T-helper 2 cell (primary cell): ENCODE measurements at regions not wholly inside any gene's neighbourhood (a gene's known extent, or its start where the extent isn't known, plus 50 kb on each side); places are given as distances from the start of the nearest gene placed in this dataset.
"Not testable (repeated sequence)": the region's sequence is repeated elsewhere in the genome, so short reads cannot be mapped to it uniquely, and the experiment has no call there.

Source experiments
- DNase-seq, 5 experiments: peaks; one replicate each; pipeline versions ENCODE4 v3.0.0 to v3.0.0-alpha.2; 2012 to 2022

- DNase-seq, result peak in 1 of 5 experiments; percentile 44
Observed at GRCh38 chr10:33101392-33101787, 143.4 kb upstream of the ITGB1 start.

GRCh38 chr10:33100781-33101391 lies 142.9 kb upstream of the ITGB1 start:
- DNase-seq, result no peak

- no peak for DNase-seq
Observed at GRCh38 chr10:33099748-33100147, 141.7 kb upstream of the ITGB1 start.

- DNase-seq, result peak in 1 of 5 experiments; percentile 42
Observed at GRCh38 chr10:33098951-33099663, 141.1 kb upstream of the ITGB1 start.

- DNase-seq, result no peak
Observed at GRCh38 chr10:33095867-33096815, 138.1 kb upstream of the ITGB1 start.

- no peak for DNase-seq
Observed at GRCh38 chr10:33094263-33095051, 136.4 kb upstream of the ITGB1 start.

GRCh38 chr10:33093362-33093761 lies 135.3 kb upstream of the ITGB1 start:
- no peak for DNase-seq

- no peak for DNase-seq
Observed at GRCh38 chr10:33092596-33092995, 134.6 kb upstream of the ITGB1 start.

- DNase-seq, result no peak
Observed at GRCh38 chr10:33091201-33091600, 133.2 kb upstream of the ITGB1 start.

GRCh38 chr10:33088990-33089389 lies 131.0 kb upstream of the ITGB1 start:
- no peak for DNase-seq

- DNase-seq, result no peak
Observed at GRCh38 chr10:33087922-33088321, 129.9 kb upstream of the ITGB1 start.

- DNase-seq, result peak in 2 of 5 experiments; percentile 16 to 55
Observed at GRCh38 chr10:33087152-33087551, 129.1 kb upstream of the ITGB1 start.

- no peak for DNase-seq
Observed at GRCh38 chr10:33086100-33086499, 128.1 kb upstream of the ITGB1 start.

GRCh38 chr10:33085313-33085833 lies 127.3 kb upstream of the ITGB1 start:
- DNase-seq, result no peak

GRCh38 chr10:33084453-33084852 lies 126.4 kb upstream of the ITGB1 start:
- no peak for DNase-seq

GRCh38 chr10:33082373-33082895 lies 124.4 kb upstream of the ITGB1 start:
- no peak for DNase-seq

- not testable (repeated sequence) for DNase-seq
Observed at GRCh38 chr10:33080467-33080866, 122.4 kb upstream of the ITGB1 start.

- no peak for DNase-seq
Observed at GRCh38 chr10:33074443-33074842, 116.4 kb upstream of the ITGB1 start.

- peak in 1 of 5 experiments; percentile 35 for DNase-seq
Observed at GRCh38 chr10:33073641-33074415, 115.8 kb upstream of the ITGB1 start.

- DNase-seq, result no peak
Observed at GRCh38 chr10:33071857-33072256, 113.8 kb upstream of the ITGB1 start.

GRCh38 chr10:33070101-33070500 lies 112.1 kb upstream of the ITGB1 start:
- DNase-seq, result no peak
